ENCODE measurements at regions not wholly inside any gene's neighbourhood (a gene's known extent, or its start where the extent isn't known, plus 50 kb on each side); places are given as distances from the start of the nearest gene placed in this dataset.

DNA sequence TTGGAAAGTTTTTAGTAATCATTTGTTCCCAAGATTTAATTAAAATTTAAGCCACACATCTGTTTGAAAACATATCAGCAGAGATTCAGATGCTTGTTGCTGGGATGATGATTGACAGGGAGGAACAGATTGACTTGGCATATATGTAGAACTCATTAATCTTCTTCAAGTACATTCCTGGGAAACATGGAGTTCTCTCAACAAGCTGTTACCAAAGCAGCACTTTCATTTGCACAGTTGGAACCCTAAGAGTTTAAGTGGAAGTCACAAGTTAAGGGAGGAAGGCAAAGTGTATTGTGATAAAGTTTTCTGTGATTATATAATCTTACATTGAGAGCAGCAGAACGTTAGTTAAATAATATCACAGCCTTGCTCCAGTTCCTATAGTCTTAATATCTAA, 485.4 kb upstream of the CELF2 start:
- Histone ChIP-seq H3K27ac (no peak overlapping the region), H3K36me3 (no peaks in the 10 kb centered on the region), H3K27me3 (no peaks in the 10 kb centered on the region), H3K4me1 (no peaks in the 10 kb centered on the region), H3K4me3 (no peak overlapping the region), H3K9me3 (no peaks in the 10 kb centered on the region)
- TF ChIP-seq CTCF (IDR thresholded peaks at IDR 0.05) (no peak), POLR2A (IDR thresholded peaks at IDR 0.05) (no peak)
- DNase-seq, result no peak

GRCh38 chr10:10532826-10533225, 484.8 kb upstream of the CELF2 start:
- no peak for DNase-seq
- TF ChIP-seq CTCF (IDR thresholded peaks at IDR 0.05) (no peak), POLR2A (IDR thresholded peaks at IDR 0.05) (no peak)
- no peaks in the 10 kb centered on the region for H3K4me1 ChIP-seq
- no peak overlapping the region for H3K4me3 ChIP-seq
- no peaks in the 10 kb centered on the region for H3K27me3 ChIP-seq
- no peaks in the 10 kb centered on the region for H3K36me3 ChIP-seq
- no peak overlapping the region for H3K27ac ChIP-seq
- H3K9me3 ChIP-seq, result no peaks in the 10 kb centered on the region

GRCh38 chr10:10533437-10533836, 484.2 kb upstream of the CELF2 start:
- H3K27me3 ChIP-seq, result no peaks in the 10 kb centered on the region
- no peak overlapping the region for H3K4me3 ChIP-seq
- H3K4me1 ChIP-seq, result no peaks in the 10 kb centered on the region
- H3K36me3 ChIP-seq, result no peaks in the 10 kb centered on the region
- no peak overlapping the region for H3K27ac ChIP-seq
- no peaks in the 10 kb centered on the region for H3K9me3 ChIP-seq
- no peak for DNase-seq
- TF ChIP-seq POLR2A (IDR thresholded peaks at IDR 0.05) (no peak), CTCF (IDR thresholded peaks at IDR 0.05) (no peak)

DNA sequence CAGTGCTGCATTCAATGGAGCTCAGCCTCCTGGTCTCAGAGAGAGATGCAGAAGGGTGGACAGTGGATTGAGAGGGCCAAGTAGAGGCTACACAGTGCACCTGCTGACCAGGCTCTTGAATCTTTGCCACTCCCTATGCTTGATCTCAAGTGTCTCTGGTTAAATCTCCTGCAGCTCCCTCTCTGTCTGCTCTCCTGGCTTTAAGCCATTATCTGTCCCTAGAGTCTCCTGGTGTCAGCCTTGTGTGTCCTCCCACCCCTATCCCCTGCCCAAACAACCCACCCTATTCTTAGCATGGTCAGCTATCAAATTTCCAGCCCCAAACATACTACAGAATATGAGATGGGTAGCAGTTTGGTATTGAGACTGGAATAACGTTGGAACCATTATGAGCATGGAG, 479.3 kb upstream of the CELF2 start:
- no peaks in the 10 kb centered on the region for H3K36me3 ChIP-seq
- DNase-seq, result no peak
- H3K9me3 ChIP-seq, result no peaks in the 10 kb centered on the region
- H3K27ac ChIP-seq, result no peak overlapping the region
- no peaks in the 10 kb centered on the region for H3K4me1 ChIP-seq
- TF ChIP-seq CTCF (IDR thresholded peaks at IDR 0.05), result no peak
- no peak for TF ChIP-seq POLR2A (IDR thresholded peaks at IDR 0.05)
- no peaks in the 10 kb centered on the region for H3K27me3 ChIP-seq
- H3K4me3 ChIP-seq, result no peak overlapping the region

- H3K4me1 ChIP-seq, result no peaks in the 10 kb centered on the region
- H3K4me3 ChIP-seq, result no peak overlapping the region
- TF ChIP-seq CTCF (IDR thresholded peaks at IDR 0.05), result no peak
- no peak for TF ChIP-seq POLR2A (IDR thresholded peaks at IDR 0.05)
- H3K27me3 ChIP-seq, result no peaks in the 10 kb centered on the region
- DNase-seq, result no peak
- no peaks in the 10 kb centered on the region for H3K36me3 ChIP-seq
- no peak overlapping the region for H3K27ac ChIP-seq
- H3K9me3 ChIP-seq, result no peaks in the 10 kb centered on the region
Observed at GRCh38 chr10:10540398-10540797, 477.3 kb upstream of the CELF2 start.

GRCh38 chr10:10542477-10542876, 475.2 kb upstream of the CELF2 start:
- TF ChIP-seq POLR2A (IDR thresholded peaks at IDR 0.05) (no peak), CTCF (IDR thresholded peaks at IDR 0.05) (no peak)
- no peak for DNase-seq
- no peak overlapping the region for H3K4me3 ChIP-seq
- no peak overlapping the region for H3K27ac ChIP-seq
- H3K27me3 ChIP-seq, result no peaks in the 10 kb centered on the region
- no peaks in the 10 kb centered on the region for H3K4me1 ChIP-seq
- H3K9me3 ChIP-seq, result no peaks in the 10 kb centered on the region
- no peaks in the 10 kb centered on the region for H3K36me3 ChIP-seq
